DND-41 (cell line): ENCODE measurements at regions not wholly inside any gene's neighbourhood (a gene's known extent, or its start where the extent isn't known, plus 50 kb on each side); places are given as distances from the start of the nearest gene placed in this dataset.

ENCODE experiments used
- ATAC-seq: fragments of 200-7000 bp; cut with Tn5 transposase; 3 replicates; pipeline ENCODE4 v1.9.1; 2021; ENCODE audit warnings: low read depth; ENCODE audit not compliant: insufficient read depth
- DNase-seq: peaks from one replicate; pipeline ENCODE4 v3.0.0-alpha.2; 2020
- H2AFZ ChIP-seq: 2 replicates; pipeline ENCODE4 v1.6.0; 2012; ENCODE audit warnings: low read depth, low read length
- H3K27ac ChIP-seq: 2 replicates; pipeline ENCODE4 v1.5.1; 2012; ENCODE audit warnings: low read length, inconsistent platforms
- H3K27me3 ChIP-seq: fragments of 200-600 bp; sonication (generic); 2 replicates; pipeline ENCODE4 v1.6.0; 2012; ENCODE audit warnings: low read length, mild to moderate bottlenecking, inconsistent platforms; ENCODE audit not compliant: insufficient read depth, poor library complexity
- H3K36me3 ChIP-seq: 2 replicates; pipeline ENCODE4 v1.5.1; 2012; ENCODE audit warnings: low read length, inconsistent platforms; ENCODE audit not compliant: insufficient read depth
- H3K4me1 ChIP-seq: 2 replicates; pipeline ENCODE4 v1.5.1; 2012; ENCODE audit warnings: mild to moderate bottlenecking, low read length; ENCODE audit not compliant: insufficient read depth
- H3K4me2 ChIP-seq: 2 replicates; pipeline ENCODE4 v1.6.0; 2012; ENCODE audit warnings: mild to moderate bottlenecking, moderate library complexity, low read length, inconsistent platforms; ENCODE audit not compliant: insufficient read depth
- H3K4me3 ChIP-seq, 2 experiments: fragments of 200-600 bp in 1 of 2; shearing (Covaris generic) in 1 of 2; 2 replicates each; pipeline ENCODE4 v1.5.1; 2012 to 2016; ENCODE audit warnings: inconsistent platforms in 2 of 2, low read length in 2 of 2, mild to moderate bottlenecking in 2 of 2, low read depth in 1 of 2, moderate library complexity in 1 of 2
- H3K79me2 ChIP-seq: 2 replicates; pipeline ENCODE4 v1.6.0; 2012; ENCODE audit warnings: low read length, inconsistent platforms; ENCODE audit not compliant: insufficient read depth
- H3K9ac ChIP-seq: 2 replicates; pipeline ENCODE4 v1.6.0; 2012; ENCODE audit warnings: low read depth, mild to moderate bottlenecking, inconsistent platforms, low read length, moderate library complexity
- H3K9me3 ChIP-seq: 2 replicates; pipeline ENCODE4 v1.5.1; 2012; ENCODE audit warnings: low read length, moderate library complexity, mild to moderate bottlenecking, inconsistent platforms; ENCODE audit not compliant: insufficient read depth, severe bottlenecking
- H4K20me1 ChIP-seq: 2 replicates; pipeline ENCODE4 v1.6.0; 2012; ENCODE audit warnings: low read length; ENCODE audit not compliant: insufficient read depth
- CTCF ChIP-seq: IDR thresholded peaks from 2 replicates; pipeline ENCODE4 v1.5.1; 2012; ENCODE audit warnings: borderline replicate concordance, low read length, moderate library complexity, mild to moderate bottlenecking; ENCODE audit not compliant: poor library complexity, severe bottlenecking; ENCODE audit errors: extremely low read depth
- EZH2 ChIP-seq: IDR thresholded peaks from 3 replicates; pipeline ENCODE4 v1.6.1; 2012; ENCODE audit warnings: borderline replicate concordance, low read depth, mild to moderate bottlenecking, moderate library complexity, low read length, inconsistent platforms; ENCODE audit not compliant: severe bottlenecking

- Histone ChIP-seq H3K27ac (no peak overlapping the region), H3K4me2 (no peak overlapping the region), H3K4me1 (no peaks in the 10 kb centered on the region), H3K36me3 (no peaks in the 10 kb centered on the region), H3K9me3 (no peaks in the 10 kb centered on the region), H2AFZ (no peak overlapping the region), H3K79me2 (no peaks in the 10 kb centered on the region), H4K20me1 (no peaks in the 10 kb centered on the region), H3K4me3 (no peak overlapping the region), H3K9ac (no peak overlapping the region), H3K27me3 (no peaks in the 10 kb centered on the region)
- no peak for ATAC-seq
- no peak for DNase-seq
- TF ChIP-seq EZH2 = no peak
- no peak for TF ChIP-seq CTCF
These were observed 101.6 kb upstream of the OTUD4 start for GRCh38 chr4:145281951-145282350.

- H3K4me3 ChIP-seq = no peak overlapping the region
- H4K20me1 ChIP-seq = no peaks in the 10 kb centered on the region
- DNase-seq (no peak), ATAC-seq (no peak)
- H3K4me1 ChIP-seq = no peaks in the 10 kb centered on the region
- no peaks in the 10 kb centered on the region for H3K27me3 ChIP-seq
- no peak overlapping the region for H3K4me2 ChIP-seq
- H3K79me2 ChIP-seq = no peaks in the 10 kb centered on the region
- no peak overlapping the region for H3K9ac ChIP-seq
- H2AFZ ChIP-seq = no peak overlapping the region
- TF ChIP-seq CTCF (no peak), EZH2 (no peak)
- H3K9me3 ChIP-seq = no peaks in the 10 kb centered on the region
- no peak overlapping the region for H3K27ac ChIP-seq
- H3K36me3 ChIP-seq = no peaks in the 10 kb centered on the region
These were observed 100.8 kb upstream of the OTUD4 start for GRCh38 chr4:145281224-145281623.

- Histone ChIP-seq H3K36me3 (no peaks in the 10 kb centered on the region), H4K20me1 (no peaks in the 10 kb centered on the region), H3K27me3 (no peaks in the 10 kb centered on the region), H3K79me2 (no peaks in the 10 kb centered on the region), H3K9ac (no peak overlapping the region), H3K4me2 (no peak overlapping the region), H3K4me1 (no peaks in the 10 kb centered on the region), H3K4me3 (no peak overlapping the region), H3K9me3 (no peaks in the 10 kb centered on the region), H3K27ac (no peak overlapping the region), H2AFZ (no peak overlapping the region)
- DNase-seq (no peak), ATAC-seq (no peak)
- TF ChIP-seq CTCF (no peak), EZH2 (no peak)
These were observed 100.2 kb upstream of the OTUD4 start for GRCh38 chr4:145280541-145280940.
